Activated B cell treated with CpG ODN at 0.5 μM for 24 hours (primary cell): ENCODE measurements at regions not wholly inside any gene's neighbourhood (a gene's known extent, or its start where the extent isn't known, plus 50 kb on each side); places are given as distances from the start of the nearest gene placed in this dataset.

Experiments used
- ATAC-seq: fragments of 200-7000 bp; cut with Tn5 transposase; one replicate; pipeline ENCODE4 v1.10.0; 2021; ENCODE audit warnings: low read depth, mild to moderate bottlenecking, moderate library complexity
- CTCF ChIA-PET: fragments of 350-600 bp; sonication (Branson Sonifier 250); formaldehyde crosslinking; loops from one replicate; lab custom pipeline; 2021; ENCODE audit warnings: antibody characterized with exemption; lab: Charles Lee
- POLR2A ChIA-PET: fragments of 350-600 bp; sonication (Branson Sonifier 250); formaldehyde crosslinking; loops from one replicate; lab custom pipeline; 2021; ENCODE audit warnings: antibody characterized with exemption; lab: Charles Lee
- DNase-seq: peaks from one replicate; pipeline ENCODE4 v3.0.0; 2022
- H3K27ac Mint-ChIP-seq: one replicate; pipeline ENCODE4 v1.8.0; 2020; ENCODE audit warnings: mixed read lengths
- H3K27me3 Mint-ChIP-seq: one replicate; pipeline ENCODE4 v1.8.0; 2021; ENCODE audit warnings: mixed read lengths
- H3K36me3 Mint-ChIP-seq: one replicate; pipeline ENCODE4 v1.8.0; 2021; ENCODE audit warnings: low read depth, mixed read lengths
- H3K4me1 Mint-ChIP-seq: one replicate; pipeline ENCODE4 v1.8.0; 2021; ENCODE audit warnings: mixed read lengths
- H3K4me3 Mint-ChIP-seq: one replicate; pipeline ENCODE4 v1.8.0; 2020; ENCODE audit warnings: mild to moderate bottlenecking, mixed read lengths
- H3K9me3 Mint-ChIP-seq: one replicate; pipeline ENCODE4 v1.8.0; 2020; ENCODE audit warnings: mixed read lengths
- CTCF ChIP-seq: fragments of 200-600 bp; IDR thresholded peaks from one replicate; pipeline ENCODE4 v1.8.0; 2022; ENCODE audit warnings: antibody characterized with exemption, mild to moderate bottlenecking
- intact Hi-C: fragments of 100-400 bp; cut with micrococcal nuclease; formaldehyde crosslinking; loops from one replicate; pipeline ENCODE4 v1.15.1; 2024

- ATAC-seq = no peak
- H3K27ac Mint-ChIP-seq = no peak overlapping the region
- no peak for DNase-seq
- H3K36me3 Mint-ChIP-seq = no peaks in the 10 kb centered on the region
- H3K4me1 Mint-ChIP-seq = no peaks in the 10 kb centered on the region
- intact Hi-C loops = no loop called here
- no peak overlapping the region for H3K4me3 Mint-ChIP-seq
- peaks cover 9% of the 10 kb centered on the region for H3K9me3 Mint-ChIP-seq
- TF ChIP-seq CTCF = no peak
- CTCF ChIA-PET = no interaction called here
- POLR2A ChIA-PET = no interaction called here
- peaks cover 20% of the 10 kb centered on the region for H3K27me3 Mint-ChIP-seq
Observed at GRCh38 chr1:4564051-4564450, 90.4 kb upstream of the AJAP1 start.

GRCh38 chr1:4565166-4565565 lies 89.2 kb upstream of the AJAP1 start:
- ChIA-PET CTCF (no interaction called here), POLR2A (no interaction called here)
- intact Hi-C loops = no loop called here
- DNase-seq = no peak
- Mint-ChIP-seq H3K27ac (no peak overlapping the region), H3K4me1 (no peaks in the 10 kb centered on the region), H3K36me3 (no peaks in the 10 kb centered on the region), H3K27me3 (peaks cover 16% of the 10 kb centered on the region), H3K4me3 (no peak overlapping the region), H3K9me3 (peaks cover 13% of the 10 kb centered on the region)
- ATAC-seq = no peak
- TF ChIP-seq CTCF = no peak

GRCh38 chr1:4565801-4566449 lies 88.5 kb upstream of the AJAP1 start:
- no peak overlapping the region for H3K4me3 Mint-ChIP-seq
- no peak for ATAC-seq
- H3K36me3 Mint-ChIP-seq = no peaks in the 10 kb centered on the region
- H3K4me1 Mint-ChIP-seq = no peaks in the 10 kb centered on the region
- CTCF ChIA-PET = no interaction called here
- peaks cover 13% of the 10 kb centered on the region for H3K9me3 Mint-ChIP-seq
- no peak for TF ChIP-seq CTCF
- peaks cover 16% of the 10 kb centered on the region for H3K27me3 Mint-ChIP-seq
- H3K27ac Mint-ChIP-seq = no peak overlapping the region
- no peak for DNase-seq
- intact Hi-C loops = no loop called here
- POLR2A ChIA-PET = no interaction called here

- no peak overlapping the region for H3K27ac Mint-ChIP-seq
- ATAC-seq (no peak), DNase-seq (no peak)
- intact Hi-C loops = no loop called here
- ChIA-PET CTCF (no interaction called here), POLR2A (no interaction called here)
- peaks cover 16% of the 10 kb centered on the region for H3K27me3 Mint-ChIP-seq
- H3K4me1 Mint-ChIP-seq = no peaks in the 10 kb centered on the region
- no peak overlapping the region for H3K4me3 Mint-ChIP-seq
- no peak for TF ChIP-seq CTCF
- no peaks in the 10 kb centered on the region for H3K36me3 Mint-ChIP-seq
- peaks cover 13% of the 10 kb centered on the region for H3K9me3 Mint-ChIP-seq
Observed at GRCh38 chr1:4571263-4571662, 83.1 kb upstream of the AJAP1 start.

- DNase-seq (no peak), ATAC-seq (no peak)
- Mint-ChIP-seq H3K4me1 (no peaks in the 10 kb centered on the region), H3K4me3 (no peak overlapping the region), H3K27ac (no peak overlapping the region), H3K27me3 (peaks cover 20% of the 10 kb centered on the region), H3K36me3 (no peaks in the 10 kb centered on the region), H3K9me3 (peaks cover 8% of the 10 kb centered on the region)
- CTCF ChIA-PET = no interaction called here
- intact Hi-C loops = no loop called here
- no peak for TF ChIP-seq CTCF
- POLR2A ChIA-PET = no interaction called here
Observed at GRCh38 chr1:4573526-4573925, 80.9 kb upstream of the AJAP1 start.
